GM21717 (cell line): ENCODE measurements at regions not wholly inside any gene's neighbourhood (a gene's known extent, or its start where the extent isn't known, plus 50 kb on each side); places are given as distances from the start of the nearest gene placed in this dataset.
A peak's percentile ranks its signal among the peaks of the same experiment; 100 is the strongest.
"Not testable (repeated sequence)": the region's sequence is repeated elsewhere in the genome, so short reads cannot be mapped to it uniquely, and the experiment has no call there.

Source experiments
- ATAC-seq: cut with Tn5 transposase; IDR thresholded peaks from one replicate; pipeline ENCODE4 v1.9.1; 2021; ENCODE audit warnings: mild to moderate bottlenecking, moderate library complexity; ENCODE audit not compliant: unreplicated experiment

GRCh38 chr2:19205983-19206533 is 152.4 kb downstream of the OSR1 start:
- ATAC-seq: no peak

GRCh38 chr2:19203866-19204265 is 154.6 kb downstream of the OSR1 start:
- ATAC-seq: no peak

GRCh38 chr2:19201911-19202462 is 156.4 kb downstream of the OSR1 start:
- no peak for ATAC-seq

- no peak for ATAC-seq
These were observed 160.0 kb downstream of the OSR1 start for GRCh38 chr2:19198381-19198780.

- ATAC-seq: no peak
These were observed 162.8 kb downstream of the OSR1 start for GRCh38 chr2:19195661-19196060.

GRCh38 chr2:19189391-19189790 is 169.0 kb downstream of the OSR1 start:
- no peak for ATAC-seq

- ATAC-seq: no peak
These were observed 171.0 kb downstream of the OSR1 start for GRCh38 chr2:19187323-19188020.

GRCh38 chr2:19185086-19185485 is 173.3 kb downstream of the OSR1 start:
- ATAC-seq: no peak

- ATAC-seq: no peak
These were observed 180.2 kb downstream of the OSR1 start for GRCh38 chr2:19178175-19178574.

- ATAC-seq: peak; percentile 52
These were observed 181.4 kb downstream of the OSR1 start for GRCh38 chr2:19176977-19177376.

- ATAC-seq: no peak
These were observed 182.1 kb downstream of the OSR1 start for GRCh38 chr2:19176172-19176852.

- ATAC-seq: no peak
These were observed 184.2 kb downstream of the OSR1 start for GRCh38 chr2:19174176-19174575.

- no peak for ATAC-seq
These were observed 187.0 kb downstream of the OSR1 start for GRCh38 chr2:19171409-19171808.

- ATAC-seq: no peak
These were observed 189.2 kb downstream of the OSR1 start for GRCh38 chr2:19169134-19169768.

GRCh38 chr2:19164099-19164498 is 194.3 kb downstream of the OSR1 start:
- not testable (repeated sequence) for ATAC-seq

- ATAC-seq: no peak
These were observed 199.5 kb downstream of the OSR1 start for GRCh38 chr2:19158896-19159295.

GRCh38 chr2:19158211-19158610 is 200.2 kb downstream of the OSR1 start:
- no peak for ATAC-seq

- ATAC-seq: no peak
These were observed 201.8 kb downstream of the OSR1 start for GRCh38 chr2:19156646-19157045.

GRCh38 chr2:19150726-19151125 is 207.7 kb downstream of the OSR1 start:
- ATAC-seq: no peak

GRCh38 chr2:19146867-19147266 is 211.6 kb downstream of the OSR1 start:
- ATAC-seq: no peak

GRCh38 chr2:19141234-19142004 is 217.0 kb downstream of the OSR1 start:
- ATAC-seq: no peak
